GM21360 (cell line): ENCODE measurements at regions not wholly inside any gene's neighbourhood (a gene's known extent, or its start where the extent isn't known, plus 50 kb on each side); places are given as distances from the start of the nearest gene placed in this dataset.
"Not testable (repeated sequence)": the region's sequence is repeated elsewhere in the genome, so short reads cannot be mapped to it uniquely, and the experiment has no call there.

Experiments
- ATAC-seq: cut with Tn5 transposase; IDR thresholded peaks from one replicate; pipeline ENCODE4 v1.9.1; 2021; ENCODE audit warnings: mild to moderate bottlenecking, moderate library complexity; ENCODE audit not compliant: unreplicated experiment

DNA sequence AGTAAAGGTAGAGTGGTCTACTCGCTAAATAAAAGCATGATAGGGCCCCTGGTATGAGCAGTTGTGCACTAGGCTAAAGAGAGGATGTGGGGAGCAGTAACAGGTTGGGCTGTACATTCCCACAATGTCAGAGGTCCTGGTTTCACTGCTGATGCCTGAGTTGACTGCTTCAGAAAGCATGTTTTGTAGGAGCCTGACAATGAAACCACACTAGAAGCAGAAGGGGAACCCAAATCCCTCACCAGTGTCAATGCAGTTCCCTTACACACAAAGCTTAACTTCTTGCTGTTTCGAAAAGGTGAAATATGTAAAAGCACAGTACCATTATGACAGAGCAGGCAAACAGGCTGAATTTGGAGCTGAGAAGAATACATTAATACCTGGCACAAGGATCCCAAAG, 291.7 kb upstream of the KYNU start:
- peak; percentile 63 for ATAC-seq

DNA sequence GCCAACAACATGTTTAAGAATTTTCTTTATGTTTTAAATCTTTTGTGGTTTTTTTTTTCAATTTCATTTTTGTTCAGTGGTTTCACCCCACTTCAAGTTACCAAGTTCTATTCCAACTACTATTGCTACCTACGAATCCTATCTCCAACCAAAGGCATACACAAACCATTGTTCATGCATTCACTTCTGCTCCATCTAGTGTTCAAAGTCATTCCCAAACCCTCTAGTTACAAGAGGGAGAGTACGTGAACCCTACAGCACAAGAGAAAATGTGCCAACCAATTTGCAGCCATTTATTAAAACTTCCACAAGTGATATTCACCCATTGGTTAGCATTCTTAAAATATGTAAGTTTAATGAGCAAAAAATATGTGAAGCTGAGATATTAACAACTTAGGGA, 295.1 kb upstream of the KYNU start:
- ATAC-seq = no peak

DNA sequence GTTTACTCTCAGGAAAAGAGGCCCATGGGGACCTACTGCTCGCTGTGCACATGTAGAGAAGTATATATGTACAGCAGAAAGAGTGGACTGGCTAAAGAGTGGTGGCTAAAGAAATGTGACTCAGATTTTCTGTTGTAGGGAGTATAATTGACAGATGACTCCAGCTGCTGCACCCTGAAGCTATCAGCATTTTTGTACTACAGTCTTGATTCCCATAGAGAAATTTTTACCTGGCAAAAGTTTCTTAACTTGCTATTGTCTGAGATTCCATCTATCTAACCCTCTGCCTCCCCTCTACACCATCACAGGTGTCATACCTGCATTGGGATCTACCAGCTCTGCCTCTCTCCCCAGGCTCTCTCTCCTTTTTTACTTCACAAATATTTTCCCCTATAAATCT, 296.0 kb upstream of the KYNU start:
- no peak for ATAC-seq

DNA sequence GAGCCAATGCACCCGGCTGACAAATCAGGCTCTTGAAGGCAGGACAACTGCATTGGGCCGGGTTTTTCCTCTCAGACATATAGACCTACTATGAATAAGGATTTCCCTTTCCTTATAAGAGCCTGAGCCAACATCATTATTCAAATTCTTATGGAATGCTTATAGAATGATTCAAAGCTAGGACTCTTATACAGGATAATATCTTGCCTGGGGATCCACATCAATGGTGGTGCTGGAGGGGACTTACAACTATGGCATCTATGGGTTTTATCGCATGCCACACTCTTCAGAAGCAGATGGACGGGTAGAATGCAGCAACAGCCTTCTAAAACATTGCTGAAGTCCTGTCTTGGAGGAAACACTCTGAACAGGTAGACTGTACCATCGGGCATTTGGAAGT, 296.8 kb upstream of the KYNU start:
- ATAC-seq = no peak

DNA sequence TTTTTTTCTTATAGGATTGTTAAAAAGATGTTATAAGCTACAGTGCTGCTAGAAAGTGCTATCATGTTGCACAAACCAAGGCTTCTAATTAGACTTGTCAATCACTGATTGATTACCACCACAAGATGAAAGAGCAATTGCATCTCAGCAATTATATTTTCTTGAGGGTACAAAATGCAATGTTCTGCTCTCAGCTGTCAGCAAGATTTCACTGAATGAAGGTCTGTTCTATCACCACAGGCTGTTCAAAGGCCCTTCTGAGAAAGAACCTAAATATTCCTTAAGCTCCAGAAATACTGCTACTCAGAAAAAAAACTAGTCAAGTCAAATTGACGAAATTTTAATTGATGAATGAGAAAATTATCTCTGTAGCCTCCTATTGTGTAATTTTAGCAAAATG, 301.9 kb upstream of the KYNU start:
- ATAC-seq = no peak

DNA sequence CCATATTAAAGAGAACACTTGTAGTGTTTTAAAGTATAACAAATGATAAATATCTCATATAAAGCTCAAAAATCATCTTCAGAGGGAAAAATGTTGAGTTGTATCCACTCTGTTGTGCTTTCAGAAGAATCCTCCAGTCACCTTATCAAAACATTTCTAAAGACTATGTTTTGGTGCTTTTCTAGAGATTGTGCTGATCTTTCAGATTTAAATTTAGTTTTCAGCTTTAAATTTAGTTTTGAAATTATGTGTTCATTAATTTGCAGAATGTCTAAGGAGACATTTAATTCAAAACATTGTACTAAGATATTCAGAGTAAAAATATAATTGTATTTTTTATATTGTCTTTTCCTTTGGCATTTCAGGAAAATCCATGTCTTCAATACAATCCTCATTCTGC, 303.1 kb upstream of the KYNU start:
- no peak for ATAC-seq

DNA sequence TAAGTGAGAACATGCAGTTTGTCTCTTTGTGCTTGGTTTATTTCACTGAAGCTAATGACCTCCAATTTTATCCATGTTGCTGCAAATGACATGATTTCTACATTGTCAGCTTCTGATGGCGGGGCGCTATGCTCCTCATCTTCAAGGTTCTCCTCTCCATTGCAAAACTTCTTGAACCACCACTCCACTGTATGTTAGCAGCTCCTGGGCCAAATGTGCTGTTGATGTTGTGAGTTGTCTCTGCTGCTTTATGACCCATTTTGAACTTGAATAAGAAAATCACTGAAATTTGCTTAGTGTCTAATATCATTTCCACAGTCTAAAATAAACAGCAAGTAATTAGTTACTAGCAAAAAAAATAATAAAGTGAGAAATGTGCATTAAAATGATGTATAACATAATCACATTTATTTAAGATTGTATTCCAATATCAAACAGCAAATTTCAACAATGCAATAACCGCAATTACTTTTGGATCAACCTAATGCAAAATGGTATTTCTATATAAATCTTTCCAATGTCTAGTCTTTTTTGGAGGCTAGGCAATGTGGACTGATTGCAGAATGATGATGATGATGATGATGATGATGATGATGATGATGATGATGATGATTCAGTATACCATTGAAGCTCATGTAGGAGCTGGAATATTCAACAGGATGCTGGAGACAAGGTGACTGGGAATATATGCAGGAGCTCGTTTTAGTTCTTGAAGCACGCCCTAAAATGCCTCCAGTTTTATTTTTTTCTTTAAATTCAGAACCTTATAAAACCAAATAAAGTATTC, 304.9 kb upstream of the KYNU start:
- ATAC-seq = no peak

DNA sequence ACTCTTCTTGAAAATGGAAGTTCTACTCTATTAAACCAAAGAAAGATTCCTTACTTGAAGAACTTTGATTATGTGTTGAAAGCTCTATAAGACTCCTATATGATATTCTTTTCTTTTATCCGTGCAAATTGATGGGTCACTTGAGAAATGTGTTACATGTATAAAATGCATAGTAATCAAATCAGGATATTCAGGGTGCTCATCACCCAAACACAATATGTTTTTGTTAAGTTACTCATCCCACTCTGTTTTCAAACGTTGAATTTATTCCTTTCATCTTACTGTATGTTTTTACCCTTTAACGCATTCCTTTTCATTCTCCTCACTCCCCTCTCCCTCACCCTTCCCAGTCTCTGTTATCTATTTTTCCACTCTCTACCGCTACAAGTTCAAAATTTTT, 305.5 kb upstream of the KYNU start:
- ATAC-seq = no peak

DNA sequence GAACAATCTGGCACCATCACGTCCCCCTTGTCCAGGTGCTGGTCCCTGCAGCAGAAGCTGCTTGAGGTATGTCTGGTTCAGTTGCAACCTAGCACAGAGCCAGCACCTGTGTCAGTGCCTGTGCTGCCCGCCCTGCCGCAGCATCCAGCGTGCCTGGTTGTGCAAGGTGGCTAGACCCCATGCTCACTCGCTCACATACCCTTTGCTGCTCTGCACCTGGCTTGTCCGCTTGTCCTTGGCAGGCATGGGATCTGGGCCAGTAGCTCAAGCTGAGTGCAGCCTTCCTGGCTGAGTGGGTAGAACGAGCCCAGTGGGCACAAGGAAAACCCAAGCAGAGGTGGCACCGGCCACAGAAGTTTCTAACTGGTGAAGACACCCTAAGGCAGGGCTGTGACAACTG, 314.6 kb upstream of the KYNU start:
- no peak for ATAC-seq

DNA sequence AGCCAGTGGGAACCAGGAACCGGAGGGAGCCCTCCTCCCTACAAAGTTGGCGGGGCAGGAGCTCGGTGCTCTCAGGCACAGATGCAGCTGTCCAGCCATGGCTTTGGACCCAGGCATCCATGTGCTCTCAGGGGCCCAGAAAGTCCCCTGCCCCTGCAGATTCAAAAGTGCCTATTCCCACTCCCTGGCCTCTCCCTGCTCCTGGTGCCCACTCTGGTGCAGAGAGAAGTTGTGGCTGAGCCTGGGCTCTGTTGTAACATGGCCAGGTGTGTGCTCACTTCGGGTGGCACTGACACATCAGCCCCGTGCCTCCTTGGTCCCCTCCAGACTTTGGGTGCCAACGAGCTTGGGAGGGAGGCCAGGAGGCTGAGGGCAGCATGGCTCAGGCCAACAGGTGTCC, 315.8 kb upstream of the KYNU start:
- ATAC-seq = no peak

DNA sequence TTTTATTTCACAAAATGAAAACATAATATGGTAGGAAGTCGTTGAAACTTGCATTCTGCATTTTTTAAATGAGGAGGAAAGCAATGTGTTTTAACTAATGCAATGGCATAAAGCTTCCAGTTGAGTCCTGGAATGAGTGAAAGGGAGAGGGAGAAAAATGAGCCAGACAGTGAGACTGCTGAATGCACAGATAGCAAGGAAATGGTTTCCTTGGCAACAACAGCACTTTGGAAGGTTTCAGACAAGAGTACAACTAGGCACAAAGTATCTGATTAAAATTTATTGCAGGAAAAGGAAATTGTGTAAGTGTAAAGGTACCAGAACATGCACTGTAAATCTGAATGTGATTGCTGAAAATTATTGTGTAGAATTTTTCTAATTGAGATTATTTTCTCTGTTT, 320.1 kb upstream of the KYNU start:
- ATAC-seq = no peak

DNA sequence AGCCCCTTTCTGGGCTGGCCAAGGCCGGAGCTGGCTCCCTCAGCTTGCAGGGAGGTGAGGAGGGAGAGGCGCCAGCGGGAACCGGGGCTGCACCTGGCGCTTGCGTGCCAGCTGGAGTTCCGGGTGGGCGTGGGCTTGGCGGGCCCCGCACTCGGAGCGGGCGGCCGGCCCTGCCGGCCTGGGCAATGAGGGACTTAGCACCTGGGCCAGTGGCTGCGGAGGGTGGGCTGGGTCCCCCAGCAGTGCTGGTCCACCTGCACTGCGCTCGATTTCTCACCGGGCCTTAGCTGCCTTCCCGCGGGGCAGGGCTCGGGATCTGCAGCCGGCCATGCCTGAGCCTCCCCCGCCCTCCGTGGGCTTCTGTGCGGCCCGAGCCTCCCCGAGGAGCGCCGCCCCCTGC, 331.5 kb upstream of the KYNU start:
- ATAC-seq = not testable (repeated sequence)

DNA sequence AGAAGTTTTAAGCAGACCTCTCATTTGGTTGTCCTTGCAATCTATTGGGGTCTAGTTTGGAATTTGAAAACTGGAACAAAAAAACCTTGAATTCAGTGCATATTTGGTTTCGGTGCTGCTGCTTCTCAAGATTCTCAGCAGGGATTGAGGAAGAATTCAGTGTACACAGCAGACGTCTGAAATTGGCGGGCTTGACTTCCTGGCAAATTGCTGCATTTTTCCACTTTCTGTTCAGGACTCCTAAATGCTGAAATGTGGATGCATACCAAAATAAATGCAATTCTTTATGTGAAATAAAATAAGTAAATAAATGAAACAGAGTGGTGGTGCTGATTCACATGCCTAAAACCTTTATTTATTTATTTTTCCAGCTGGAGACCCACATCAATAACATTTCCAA, 332.4 kb upstream of the KYNU start:
- ATAC-seq = no peak

DNA sequence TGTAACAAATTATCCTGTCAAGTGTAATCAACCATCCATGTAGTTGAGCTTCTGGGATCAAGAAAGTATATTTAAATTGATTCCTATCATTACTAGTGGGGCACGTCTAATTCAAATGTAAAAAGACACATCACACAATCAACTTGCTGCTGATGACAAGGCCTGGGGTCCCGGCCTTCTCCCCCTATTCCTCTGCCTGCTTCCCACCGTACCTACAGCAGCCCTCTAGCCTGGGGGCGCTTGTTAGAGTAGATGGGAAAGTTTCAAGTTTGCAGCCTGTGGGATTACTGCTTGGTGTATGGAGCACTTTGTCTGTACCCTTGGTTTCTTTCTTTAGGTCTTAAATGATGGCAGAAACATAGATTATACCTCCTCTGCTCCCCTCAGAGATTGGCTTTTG, 333.3 kb upstream of the KYNU start:
- no peak for ATAC-seq

DNA sequence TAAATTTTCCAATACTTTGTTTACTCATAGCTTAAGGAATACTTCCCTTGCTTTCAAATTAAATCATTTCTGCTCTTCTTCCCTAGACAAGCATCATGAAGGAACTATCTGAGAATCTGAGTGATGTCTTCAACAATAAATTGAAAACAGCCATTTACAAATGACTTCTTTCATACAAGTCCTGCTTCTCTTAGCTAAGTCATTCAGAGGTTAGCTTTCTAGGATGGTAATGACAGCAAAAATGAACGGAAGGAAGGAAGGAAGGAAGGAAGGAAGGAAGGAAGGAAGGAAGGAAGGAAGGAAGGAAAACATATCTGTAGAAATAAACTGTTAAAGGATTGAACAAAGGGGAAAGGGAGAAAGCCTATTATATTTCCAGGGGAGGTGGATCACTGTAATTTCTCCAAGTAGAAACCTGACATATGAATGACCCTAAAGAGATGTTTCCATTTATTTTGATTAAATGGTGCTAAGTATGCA, 335.0 kb upstream of the KYNU start:
- ATAC-seq = no peak

DNA sequence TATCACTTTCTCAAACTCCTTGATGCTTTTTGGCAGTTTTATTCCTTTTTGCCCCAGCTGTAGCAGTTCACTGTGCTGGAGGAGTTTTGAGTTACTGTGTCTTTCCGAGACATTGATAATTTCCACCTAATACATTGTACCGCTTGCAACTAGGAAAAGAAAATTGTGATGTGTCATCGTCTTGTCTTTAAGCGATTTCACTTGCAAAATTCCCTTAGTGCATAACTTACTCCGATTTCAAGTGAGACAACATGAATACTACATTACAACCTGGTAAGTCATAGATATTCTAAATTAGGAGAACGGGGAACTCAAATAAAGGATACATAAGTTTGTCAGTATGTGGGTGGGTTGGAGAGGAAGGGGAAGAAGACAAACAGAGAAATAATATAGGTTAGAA, 340.5 kb upstream of the KYNU start:
- ATAC-seq = no peak

DNA sequence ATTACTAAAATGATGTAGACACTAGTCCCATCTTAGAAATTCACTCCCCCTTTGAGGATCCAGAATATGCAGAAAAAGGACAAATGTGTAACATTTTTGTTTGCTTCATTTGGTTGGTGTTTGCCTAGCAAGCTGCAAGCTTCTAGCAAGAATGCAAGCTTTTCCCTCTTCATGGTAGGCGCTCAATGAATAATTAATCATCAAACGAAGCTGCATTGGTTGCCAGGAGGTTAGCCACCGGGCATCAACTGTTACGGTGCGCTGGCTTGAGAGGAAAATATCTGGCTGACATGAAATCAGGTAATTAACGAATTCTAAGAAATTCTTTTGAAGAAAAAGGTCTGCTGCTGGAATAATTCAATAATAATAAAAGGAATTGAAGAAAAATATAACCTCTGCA, 341.0 kb upstream of the KYNU start:
- ATAC-seq = no peak

DNA sequence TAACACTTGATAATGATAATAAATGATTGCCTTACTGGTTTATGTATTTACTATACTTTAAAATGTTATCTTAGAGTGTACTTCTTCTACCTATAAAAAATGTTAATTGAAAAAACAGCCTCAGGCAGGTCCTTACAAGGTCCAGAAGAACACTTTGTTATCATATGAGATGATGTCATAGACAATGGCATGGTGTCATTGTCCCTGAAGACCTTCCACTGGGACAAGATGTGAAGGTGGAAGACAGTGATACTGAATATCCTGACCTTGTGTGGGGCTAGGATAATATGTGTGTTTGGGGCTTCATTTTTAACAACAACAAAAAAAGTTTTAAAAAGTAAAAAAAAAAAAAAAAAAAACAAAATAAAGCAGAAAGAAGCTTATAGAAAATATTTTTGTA, 342.2 kb upstream of the KYNU start:
- ATAC-seq = no peak

DNA sequence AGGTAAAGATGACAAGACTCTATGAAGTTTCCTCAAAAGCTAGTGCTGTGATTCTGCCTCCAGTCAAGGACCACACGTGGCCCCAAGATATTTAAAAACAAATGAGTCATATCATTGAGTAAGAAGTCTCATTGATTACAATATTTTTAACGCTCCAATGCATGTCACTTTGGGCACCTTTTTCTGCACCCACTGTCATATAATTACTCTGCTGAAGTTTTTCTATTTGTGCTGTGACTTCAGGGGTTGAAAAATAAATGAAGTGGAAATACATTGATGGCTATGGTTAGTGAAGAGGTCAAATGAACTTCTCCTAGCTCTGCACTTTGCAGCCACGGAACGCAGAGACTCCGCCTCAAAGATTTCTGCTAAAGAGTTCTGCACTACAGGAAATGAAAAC, 344.3 kb upstream of the KYNU start:
- no peak for ATAC-seq

DNA sequence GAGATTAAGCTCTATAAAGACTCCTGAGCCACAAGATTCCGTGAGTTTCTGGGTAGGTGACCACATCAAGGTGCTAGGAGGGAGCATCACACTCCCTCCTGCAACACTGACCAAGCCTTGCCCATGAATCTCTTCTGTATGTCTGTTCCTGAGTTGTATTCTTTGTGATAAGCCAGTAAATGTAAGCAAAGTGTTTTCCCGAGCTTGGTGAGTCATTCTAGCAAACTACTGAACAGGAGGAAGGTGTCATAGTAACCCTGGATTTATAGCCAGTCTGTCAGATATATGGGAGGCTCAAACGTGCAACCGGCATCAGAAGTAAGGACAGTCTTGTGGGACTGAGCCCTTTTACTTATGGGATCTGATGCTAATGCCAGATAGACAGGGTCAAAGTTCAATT, 346.1 kb upstream of the KYNU start:
- ATAC-seq = no peak

DNA sequence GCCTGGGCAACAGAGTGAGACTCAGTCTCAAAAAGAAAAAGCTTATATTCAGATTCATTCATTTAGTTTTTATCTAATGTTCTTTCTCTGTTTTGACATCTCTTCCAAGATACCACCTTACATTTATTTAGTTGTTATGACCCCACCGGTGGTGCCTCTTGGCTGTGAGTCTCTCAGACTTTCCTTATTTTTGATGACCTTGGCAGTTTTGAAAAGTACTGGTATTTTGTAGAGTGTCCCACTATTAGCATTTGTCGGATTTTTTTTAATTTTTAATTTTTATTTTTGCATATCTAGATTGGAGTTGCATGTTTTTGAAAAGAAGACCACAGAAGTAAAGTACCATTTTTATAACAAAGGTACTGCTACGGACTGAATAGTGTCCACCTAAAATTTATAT, 351.7 kb upstream of the KYNU start:
- ATAC-seq = no peak

DNA sequence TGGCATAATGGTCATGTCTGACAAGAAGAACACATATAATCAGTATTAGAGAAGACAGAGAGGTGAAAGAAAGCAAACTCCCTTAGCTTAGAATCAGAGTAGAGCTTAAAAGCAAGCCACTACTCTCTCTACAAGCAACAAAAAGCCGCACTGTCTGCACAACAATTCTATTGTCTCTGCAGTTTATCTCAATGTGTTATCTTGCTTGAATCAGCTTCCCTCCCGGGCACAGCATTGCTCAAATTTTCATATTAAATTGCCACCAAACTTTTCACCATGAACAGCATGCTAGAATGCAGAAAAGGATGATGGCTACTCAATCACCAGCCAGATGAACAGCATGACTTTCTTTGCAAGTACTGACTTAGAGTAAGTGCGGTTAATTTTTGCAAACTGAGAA, 356.0 kb upstream of the KYNU start:
- no peak for ATAC-seq

DNA sequence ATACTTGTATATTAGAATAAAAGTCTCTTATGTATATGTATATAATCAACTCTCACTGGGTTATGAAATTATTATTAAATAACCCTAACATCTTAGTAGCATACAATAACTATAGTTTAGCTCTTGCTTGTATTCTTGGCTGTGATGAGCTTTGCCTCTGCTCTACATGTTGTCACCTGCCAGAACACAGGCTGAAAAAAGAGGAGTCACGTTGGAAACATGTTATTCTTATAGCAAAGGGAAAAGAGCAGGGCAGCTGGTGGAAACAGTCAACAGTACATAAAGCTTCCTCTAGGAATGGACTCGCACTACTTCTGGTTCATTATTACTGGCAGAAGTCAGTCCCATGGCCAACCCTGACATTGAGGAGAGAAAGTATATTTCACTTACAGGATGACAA, 362.0 kb upstream of the KYNU start:
- ATAC-seq = no peak
